Adrenal gland (tissue), 5 donors: ENCODE measurements at regions not wholly inside any gene's neighbourhood (a gene's known extent, or its start where the extent isn't known, plus 50 kb on each side); places are given as distances from the start of the nearest gene placed in this dataset.

Experiments
- CTCF ChIP-seq, 6 experiments: fragments of 450-650 bp in 4 of 6; fragments of 200-600 bp in 2 of 6; sonication (generic) in 1 of 6; IDR thresholded peaks; 1 replicate in 5 of 6; 2 replicates in 1 of 6; pipeline versions ENCODE4 v1.5.1 to v1.8.0; 2016 to 2021; ENCODE audit warnings: antibody characterized with exemption in 6 of 6, mild to moderate bottlenecking in 2 of 6, moderate library complexity in 1 of 6
- POLR2A ChIP-seq, 2 donors: fragments of 450-650 bp; IDR thresholded peaks; one replicate each; pipeline ENCODE4 v1.6.1; 2017; ENCODE audit warnings: antibody characterized with exemption in 2 of 2, mild to moderate bottlenecking in 2 of 2, moderate library complexity in 1 of 2
- donor health status: DM: no; HTN: no; CAD: no.

- TF ChIP-seq CTCF (IDR thresholded peaks at IDR 0.05) (no peak), POLR2A (IDR thresholded peaks at IDR 0.05) (no peak)
Observed at GRCh38 chr6:113356139-113356538, 501.0 kb upstream of the MARCKS start.
